Activated CD8-positive, alpha-beta memory T cell treated with anti-CD3 and anti-CD28 coated beads for 1 hour (primary cell): ENCODE measurements at regions not wholly inside any gene's neighbourhood (a gene's known extent, or its start where the extent isn't known, plus 50 kb on each side); places are given as distances from the start of the nearest gene placed in this dataset.

ENCODE experiments used
- DNase-seq, 2 donors: peaks; one replicate each; pipeline ENCODE4 v3.0.0-alpha.2; 2020; ENCODE audit warnings: low read depth in 1 of 2; ENCODE audit errors: extremely low read depth in 1 of 2

DNA sequence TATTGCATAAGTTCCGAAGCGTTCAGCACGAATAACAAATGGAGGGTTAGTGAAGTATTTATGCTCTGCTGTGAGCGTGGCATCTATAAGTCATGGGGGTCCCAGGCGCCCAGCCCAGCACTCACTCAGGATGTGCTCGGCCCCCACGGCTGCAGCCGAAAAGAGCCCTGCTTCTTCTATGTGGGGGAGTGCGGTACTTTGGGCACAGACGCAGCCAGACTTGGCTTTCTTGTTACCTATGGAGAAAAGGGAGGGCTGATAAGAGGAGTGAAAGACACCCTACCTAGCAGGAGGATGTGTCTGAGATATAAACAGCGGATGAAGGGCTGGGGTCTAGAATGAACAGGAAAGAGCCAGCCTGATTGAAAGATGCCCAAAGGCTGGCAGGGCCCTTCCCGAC lies 51.4 kb downstream of the MRPL36 start:
- no peak for DNase-seq

DNA sequence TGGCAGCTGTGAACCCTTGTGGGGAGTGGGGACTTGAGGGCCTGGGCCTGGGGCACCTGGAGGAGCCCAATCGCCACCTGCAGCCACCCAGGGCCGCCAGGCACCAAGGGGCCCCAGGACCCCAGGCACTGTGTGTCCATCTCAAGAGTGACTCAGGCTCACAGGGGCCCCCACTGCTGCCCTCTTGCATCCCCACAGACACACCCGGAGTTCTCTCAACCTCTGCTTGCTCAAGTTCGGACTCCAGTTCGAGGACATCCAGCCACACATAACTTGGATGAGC lies 51.9 kb downstream of the MRPL36 start:
- no peak for DNase-seq

DNA sequence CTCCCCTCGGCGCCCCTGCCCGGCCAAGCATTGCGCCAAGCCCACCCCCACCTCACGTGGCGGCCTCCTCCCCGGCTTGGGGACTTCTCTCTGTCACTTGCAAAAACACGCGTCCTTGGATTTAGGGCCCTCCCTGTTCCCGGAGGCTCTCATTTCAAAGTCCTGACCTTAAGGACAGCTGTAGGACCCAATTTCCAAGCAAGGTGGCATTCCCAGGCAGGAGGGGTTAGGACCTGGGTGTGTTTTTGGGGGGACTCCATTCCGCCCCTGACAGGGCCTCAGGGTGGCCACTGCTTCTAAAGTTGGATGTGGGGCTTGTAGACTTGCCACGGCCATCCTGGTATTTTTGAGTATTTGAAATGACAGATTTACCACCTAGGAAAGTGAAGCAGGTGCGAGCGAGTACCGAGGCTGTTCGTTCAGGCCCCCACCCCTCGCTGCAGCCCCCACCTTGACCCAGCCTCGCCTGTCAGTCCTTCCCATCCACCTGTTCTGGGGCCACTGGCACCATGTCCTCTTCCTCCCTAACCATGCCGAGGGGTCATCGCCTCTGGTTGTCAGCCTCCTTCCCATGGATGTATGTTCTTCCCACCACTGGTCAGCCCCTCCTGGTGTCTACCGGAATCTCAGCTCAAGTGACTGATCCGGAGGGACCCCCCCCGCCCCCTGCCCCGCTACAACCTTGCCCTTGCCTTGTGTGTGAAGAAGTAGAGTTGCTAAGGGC lies 52.4 kb downstream of the MRPL36 start:
- DNase-seq = no peak

GRCh38 chr5:1746371-1747078 lies 53.1 kb downstream of the MRPL36 start:
- DNase-seq = no peak

DNA sequence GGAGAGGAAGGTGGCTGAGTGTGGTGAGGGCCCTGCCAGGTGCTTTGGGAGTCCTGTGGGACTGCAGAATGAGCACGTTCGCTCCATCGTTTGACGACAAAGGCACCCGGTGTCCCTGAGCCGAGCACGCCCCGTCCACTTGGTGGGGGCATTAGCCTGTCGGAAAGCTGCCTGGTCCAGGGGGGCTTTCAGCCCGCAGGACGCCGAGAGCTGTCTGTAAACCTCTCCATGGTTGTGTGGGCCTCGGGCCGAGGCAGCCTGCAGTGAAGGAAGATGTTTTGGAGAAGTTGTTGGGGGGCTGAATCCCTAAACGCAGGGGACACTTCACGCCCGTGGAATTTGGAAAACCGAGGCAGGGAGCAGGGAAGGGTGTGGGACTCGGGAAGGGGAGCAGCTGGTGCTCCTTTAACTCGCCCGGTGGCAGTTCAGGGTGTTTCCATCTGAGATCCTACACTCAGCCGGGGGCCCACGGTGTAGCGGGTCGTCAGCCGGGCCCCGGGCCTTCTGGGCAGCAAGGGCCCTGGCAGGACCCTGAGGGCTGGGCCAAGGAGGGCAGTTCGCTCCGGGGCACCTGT lies 53.8 kb downstream of the MRPL36 start:
- DNase-seq = no peak

- no peak for DNase-seq
Measured at GRCh38 chr5:1745123-1745795, 54.4 kb downstream of the MRPL36 start.

- no peak for DNase-seq
Measured at GRCh38 chr5:1744393-1745122, 55.1 kb downstream of the MRPL36 start.

DNA sequence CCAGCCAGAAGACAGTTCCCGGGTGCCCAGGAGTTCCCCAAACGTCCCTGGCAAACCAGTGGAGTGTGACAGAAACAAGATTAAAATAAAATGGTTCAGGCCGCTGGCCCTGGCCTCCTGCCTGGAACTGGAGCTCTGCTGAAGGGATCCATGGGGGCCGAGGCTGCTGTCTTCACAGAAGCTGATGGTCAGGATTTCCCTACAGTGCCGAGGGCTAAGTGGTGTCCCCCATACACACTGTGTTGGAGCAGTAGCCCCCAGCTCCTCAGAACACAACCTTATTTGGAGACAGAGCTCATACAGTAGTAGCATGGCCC lies 55.9 kb downstream of the MRPL36 start:
- no peak for DNase-seq

DNA sequence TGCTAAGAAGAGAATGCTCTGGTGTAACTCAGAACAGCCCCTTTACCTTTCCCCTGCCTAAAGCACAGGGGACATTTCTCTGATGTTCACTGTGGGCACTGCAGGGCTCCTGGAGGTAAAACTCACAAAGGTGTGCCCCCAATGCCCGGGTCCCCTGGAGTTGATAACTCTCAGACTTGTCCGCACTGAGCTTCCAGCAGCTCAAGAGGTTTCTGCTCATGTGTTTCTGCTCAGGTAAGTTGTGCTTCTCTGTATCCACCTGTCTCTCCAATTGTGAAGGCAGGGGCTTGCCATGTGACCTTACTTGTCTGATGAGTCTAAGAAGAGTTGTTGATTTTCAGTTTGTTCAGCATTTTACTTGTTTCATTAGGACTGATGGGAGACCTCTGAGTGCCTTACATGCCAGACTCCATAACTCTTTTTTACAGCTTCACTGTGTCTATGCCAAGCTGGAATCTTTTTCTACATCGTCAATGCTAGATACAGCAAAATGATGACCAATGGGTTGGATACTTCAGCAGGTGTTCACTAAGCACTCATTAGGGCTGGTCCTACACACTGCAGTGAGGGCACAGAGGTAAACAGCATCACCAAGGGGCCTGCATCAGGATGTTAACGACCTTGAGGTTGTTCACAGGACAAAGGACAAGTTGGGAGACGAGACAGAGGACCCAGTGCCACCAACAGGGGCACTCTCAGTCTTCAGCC lies 56.4 kb downstream of the MRPL36 start:
- DNase-seq = no peak

- peak in 1 of 2 donors; percentile 17 for DNase-seq
Measured at GRCh38 chr5:1737790-1738405, 61.7 kb downstream of the MRPL36 start.

DNA sequence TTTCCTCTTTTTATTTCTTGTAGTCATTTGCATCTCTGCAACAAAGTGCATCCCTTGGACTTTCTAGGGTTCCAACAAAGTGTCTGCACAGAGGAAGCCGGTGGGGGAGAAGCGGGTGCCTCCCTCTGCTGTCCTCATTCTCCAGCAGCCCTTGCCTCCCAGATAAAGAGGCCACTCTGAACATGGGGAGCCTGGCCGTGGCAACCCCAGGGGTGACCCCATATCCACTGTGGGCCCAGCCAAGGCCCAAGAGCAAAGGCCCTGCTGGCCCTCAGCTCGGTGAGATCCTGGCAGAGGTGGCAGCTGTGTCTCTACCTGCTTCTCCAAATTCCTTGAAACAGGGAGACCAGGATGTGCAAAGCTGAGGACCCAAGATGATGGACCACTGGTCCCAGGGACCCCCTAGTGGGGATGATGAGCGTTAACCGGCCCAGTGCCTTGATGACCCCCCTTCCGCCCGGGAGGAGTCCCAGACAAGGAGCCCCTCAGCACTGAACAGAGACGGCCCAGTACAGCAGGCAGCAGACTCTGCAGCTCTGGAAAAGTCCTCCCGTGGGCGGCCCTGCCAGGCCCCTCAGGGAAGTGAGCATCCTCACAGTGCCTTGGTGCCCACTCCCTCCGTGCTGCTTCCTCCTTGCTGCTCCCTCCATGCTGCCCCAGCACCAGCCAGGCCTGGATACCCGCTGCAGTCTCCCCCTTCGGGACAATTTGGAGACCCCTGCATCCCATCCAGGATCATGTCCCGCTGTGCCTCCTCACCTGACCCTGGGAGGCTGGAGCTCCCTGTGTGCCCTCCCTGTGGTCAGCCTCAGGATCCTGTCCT lies 62.5 kb downstream of the MRPL36 start:
- no peak for DNase-seq

DNA sequence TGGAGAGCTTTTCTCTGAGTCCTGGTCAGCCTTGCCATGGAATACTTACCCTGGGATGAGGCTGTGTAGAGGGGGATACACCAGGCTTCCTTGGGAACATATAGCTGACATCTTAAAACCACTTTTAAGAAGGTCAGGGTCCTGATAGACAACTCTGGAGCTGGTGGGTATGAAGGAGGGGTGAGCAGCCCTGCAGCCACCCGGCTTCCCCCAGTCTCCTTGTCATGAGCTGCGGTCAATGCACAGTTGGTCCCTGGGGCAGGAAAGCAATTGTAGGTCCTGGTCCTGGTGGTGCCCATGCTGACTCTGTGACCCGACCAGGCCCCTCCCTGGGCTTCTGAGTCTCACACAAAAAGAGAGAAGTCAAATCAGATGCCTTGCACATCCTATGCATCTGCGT lies 63.6 kb downstream of the MRPL36 start:
- DNase-seq = no peak

DNA sequence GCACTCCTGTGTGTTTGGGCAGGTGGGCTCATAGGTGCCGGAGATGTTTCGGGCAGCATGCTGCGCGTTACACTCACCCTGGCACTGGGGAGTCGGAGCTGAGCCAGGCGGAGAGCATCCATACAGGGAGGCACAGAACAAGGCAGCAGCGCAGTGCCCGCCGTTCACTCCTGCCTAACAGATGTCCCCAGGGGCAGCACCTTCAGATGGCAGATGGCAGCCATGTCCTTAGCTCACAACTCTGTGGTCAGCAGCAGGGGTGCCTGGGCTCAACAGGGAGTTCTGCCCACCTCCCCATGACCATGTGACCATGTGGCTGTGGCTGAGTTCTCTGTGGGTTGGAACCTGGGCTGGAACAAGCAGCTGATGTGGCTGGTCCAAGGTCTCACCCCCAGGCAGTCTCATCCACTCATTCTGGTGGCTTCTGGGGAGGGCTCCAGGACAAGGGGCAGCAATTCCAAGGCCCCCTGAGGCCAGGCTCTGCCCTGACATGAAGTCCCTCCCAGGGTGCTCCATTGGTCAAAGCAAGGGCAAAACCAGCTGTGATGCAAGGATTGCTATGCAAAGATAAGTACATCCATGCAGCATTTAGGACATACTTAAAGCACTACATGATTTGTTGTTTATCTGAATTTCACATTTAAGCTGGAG lies 64.2 kb downstream of the MRPL36 start:
- no peak for DNase-seq

GRCh38 chr5:1734908-1735289 lies 64.7 kb downstream of the MRPL36 start:
- DNase-seq = no peak

DNA sequence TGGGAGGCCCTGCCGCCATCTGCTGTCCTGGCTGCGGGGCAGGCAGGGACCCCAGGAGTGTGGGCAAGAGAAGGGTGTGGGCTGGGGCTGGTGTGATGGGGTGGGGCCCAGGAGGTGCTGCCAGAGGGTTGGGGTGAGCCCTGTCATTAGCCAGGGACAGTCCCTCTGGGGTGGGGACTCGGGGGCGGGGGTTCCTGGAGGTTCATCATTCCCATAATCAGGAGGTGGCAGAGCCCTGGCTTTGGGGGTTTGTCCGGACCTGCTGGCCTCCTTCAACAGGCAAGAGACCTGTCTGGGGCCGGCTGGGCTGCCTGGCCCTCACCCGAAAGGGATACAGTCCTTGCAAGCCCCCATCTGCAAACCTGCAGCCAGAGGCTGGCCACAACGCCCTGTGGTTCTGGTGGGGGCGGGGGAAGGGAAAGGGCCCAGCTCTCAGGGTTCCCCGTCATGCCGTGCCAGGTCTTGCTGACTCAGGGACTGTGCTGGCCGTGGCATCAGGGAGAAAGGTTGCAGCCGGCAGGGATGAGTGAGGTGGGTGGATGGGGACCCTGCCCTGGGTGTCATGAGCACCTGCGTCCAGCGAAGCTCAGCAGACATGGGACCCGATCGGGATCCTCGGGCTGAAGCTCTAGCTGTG lies 65.2 kb downstream of the MRPL36 start:
- DNase-seq = no peak

DNA sequence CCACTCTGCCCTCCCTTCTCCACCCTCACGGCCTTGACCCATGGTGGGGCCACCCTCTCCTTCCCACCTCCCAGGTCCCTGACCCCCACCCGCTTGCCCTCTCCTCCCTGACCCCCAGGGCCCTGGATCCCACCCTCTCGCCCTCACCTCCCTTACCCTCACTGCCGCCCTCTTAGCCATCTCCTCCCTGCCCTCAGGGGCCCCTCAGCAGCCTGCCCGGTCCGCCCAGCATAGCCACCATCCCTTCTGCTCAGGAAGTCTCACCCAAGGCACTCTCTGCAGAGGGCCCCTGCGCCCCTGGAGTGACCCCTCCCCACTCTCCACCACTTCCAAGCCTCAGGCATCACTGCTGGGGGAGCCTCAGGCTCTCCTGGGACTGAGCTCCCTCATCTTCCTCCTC lies 66.3 kb downstream of the MRPL36 start:
- DNase-seq = no peak

- no peak for DNase-seq
Measured at GRCh38 chr5:1732945-1733344, 66.7 kb downstream of the MRPL36 start.

- no peak for DNase-seq
Measured at GRCh38 chr5:1732238-1732941, 67.2 kb downstream of the MRPL36 start.
